Gastrocnemius medialis (tissue), 4 donors: ENCODE measurements at regions not wholly inside any gene's neighbourhood (a gene's known extent, or its start where the extent isn't known, plus 50 kb on each side); places are given as distances from the start of the nearest gene placed in this dataset.

Source experiments
- ATAC-seq, 2 donors: fragments of 150-250 bp; one replicate each; pipeline ENCODE4 v1.9.1; 2016
- DNase-seq, 2 donors: peaks; one replicate each; pipeline ENCODE4 v3.0.0-alpha.2; 2019
- H3K27ac ChIP-seq, 4 donors: fragments of 200-600 bp; sonication (generic); 1 replicate in 1 of 4; 2 replicates in 3 of 4; pipeline ENCODE4 v1.5.1; 2016 to 2018; ENCODE audit warnings: mild to moderate bottlenecking in 2 of 4, moderate library complexity in 1 of 4
- H3K27me3 ChIP-seq, 3 donors: fragments of 200-600 bp; sonication (generic) in 2 of 3; 1 replicate in 1 of 3; 2 replicates in 2 of 3; pipeline versions ENCODE4 v1.5.1 to v1.6.0; 2016 to 2019; ENCODE audit warnings: mild to moderate bottlenecking in 1 of 3, moderate library complexity in 1 of 3
- H3K36me3 ChIP-seq, 2 donors: fragments of 200-600 bp; sonication (generic) in 1 of 2; one replicate each; pipeline ENCODE4 v1.5.1; 2017 to 2018
- H3K4me1 ChIP-seq, 2 donors: fragments of 200-600 bp; sonication (generic) in 1 of 2; one replicate each; pipeline ENCODE4 v1.5.1; 2016 to 2017; ENCODE audit warnings: mild to moderate bottlenecking in 2 of 2
- H3K4me3 ChIP-seq, 4 donors: fragments of 200-600 bp; sonication (generic) in 3 of 4; 1 replicate in 1 of 4; 2 replicates in 3 of 4; pipeline ENCODE4 v1.5.1; 2016 to 2019; ENCODE audit warnings: mild to moderate bottlenecking in 2 of 4
- H3K9me3 ChIP-seq, 3 donors: fragments of 200-600 bp; sonication (generic) in 2 of 3; 1 replicate in 1 of 3; 2 replicates in 2 of 3; pipeline ENCODE4 v1.5.1; 2016 to 2019
- CTCF ChIP-seq, 5 experiments: fragments of 450-650 bp in 3 of 5; fragments of 200-600 bp in 2 of 5; sonication (generic) in 2 of 5; IDR thresholded peaks in 4 of 5; conservative IDR thresholded peaks in 1 of 5; 1 replicate in 4 of 5; 2 replicates in 1 of 5; pipeline ENCODE4 v1.5.1; 2016 to 2019; ENCODE audit warnings: antibody characterized with exemption in 5 of 5, mild to moderate bottlenecking in 3 of 5, moderate library complexity in 3 of 5
- POLR2A ChIP-seq, 2 donors: fragments of 450-650 bp; IDR thresholded peaks; one replicate each; pipeline ENCODE4 v1.6.1; 2017; ENCODE audit warnings: antibody characterized with exemption in 2 of 2, mild to moderate bottlenecking in 2 of 2, moderate library complexity in 2 of 2
- in situ Hi-C, 4 donors: fragments of 200-750 bp; cut with MboI; loops; one replicate each; pipeline versions ENCODE4 v1.15.0 to v1.8.0; 2017; ENCODE audit warnings: low sequenced_read_pairs in 4 of 4
- intact Hi-C: fragments of 100-400 bp; cut with DNase I; formaldehyde crosslinking; loops from one replicate; pipeline ENCODE4 v1.15.1; 2023; ENCODE audit warnings: low total_unique reads

GRCh38 chr15:101566748-101567488, 77.4 kb upstream of the PCSK6 start:
- Histone ChIP-seq H3K27me3 (no peaks in the 10 kb centered on the region), H3K36me3 (no peaks in the 10 kb centered on the region), H3K9me3 (no peaks in the 10 kb centered on the region), H3K4me1 (no peaks in the 10 kb centered on the region), H3K27ac (no peak overlapping the region), H3K4me3 (no peak overlapping the region)
- DNase-seq (no peak), ATAC-seq (no peak)
- in situ Hi-C loops = no loop called here
- intact Hi-C loops = loop anchor here (1.0 kb wide), 1 partner anchor 16 kb away; no protein-coding TSS in a partner anchor
- TF ChIP-seq POLR2A (IDR thresholded peaks at IDR 0.05) (no peak), CTCF (IDR thresholded peaks at IDR 0.05 in 4 of 5, conservative IDR thresholded peaks at IDR 0.05 in 1 of 5) (no peak)

DNA sequence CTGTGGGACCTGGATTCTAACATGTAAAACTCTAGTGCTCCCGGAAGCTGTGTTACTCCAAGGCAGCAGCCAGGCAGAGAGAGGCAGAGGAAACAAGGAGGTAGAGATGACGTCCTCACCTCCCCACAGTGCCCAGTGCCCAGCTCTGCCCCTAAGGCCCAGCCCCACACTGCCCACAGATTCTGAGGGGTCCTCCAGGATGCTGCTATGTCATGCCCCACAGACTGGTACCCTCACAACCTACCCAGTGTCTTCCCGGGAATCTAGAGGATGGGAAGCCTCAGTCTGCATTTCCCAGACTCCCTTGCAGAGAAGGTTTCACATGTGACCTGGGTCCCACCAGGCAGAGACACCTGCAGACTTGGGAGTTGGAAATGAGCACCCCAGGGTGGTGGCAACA, 75.9 kb upstream of the PCSK6 start:
- TF ChIP-seq POLR2A (IDR thresholded peaks at IDR 0.05) = no peak
- no peak for TF ChIP-seq CTCF (IDR thresholded peaks at IDR 0.05 in 4 of 5, conservative IDR thresholded peaks at IDR 0.05 in 1 of 5)
- Histone ChIP-seq H3K27me3 (no peaks in the 10 kb centered on the region), H3K9me3 (no peaks in the 10 kb centered on the region), H3K4me3 (no peak overlapping the region), H3K4me1 (no peaks in the 10 kb centered on the region), H3K27ac (no peak overlapping the region), H3K36me3 (no peaks in the 10 kb centered on the region)
- DNase-seq (no peak), ATAC-seq (no peak)
- in situ Hi-C loops = no loop called here
- intact Hi-C loops = no loop called here

GRCh38 chr15:101563176-101563796, 73.8 kb upstream of the PCSK6 start:
- Histone ChIP-seq H3K27me3 (no peaks in the 10 kb centered on the region), H3K9me3 (no peaks in the 10 kb centered on the region), H3K27ac (no peak overlapping the region), H3K4me1 (peaks cover under 1 to 4% of the 10 kb centered on the region in 2 donors), H3K4me3 (no peak overlapping the region), H3K36me3 (no peaks in the 10 kb centered on the region)
- intact Hi-C loops (no loop called here), in situ Hi-C loops (no loop called here)
- DNase-seq (no peak), ATAC-seq (no peak)
- no peak for TF ChIP-seq CTCF (IDR thresholded peaks at IDR 0.05 in 4 of 5, conservative IDR thresholded peaks at IDR 0.05 in 1 of 5)
- no peak for TF ChIP-seq POLR2A (IDR thresholded peaks at IDR 0.05)

DNA sequence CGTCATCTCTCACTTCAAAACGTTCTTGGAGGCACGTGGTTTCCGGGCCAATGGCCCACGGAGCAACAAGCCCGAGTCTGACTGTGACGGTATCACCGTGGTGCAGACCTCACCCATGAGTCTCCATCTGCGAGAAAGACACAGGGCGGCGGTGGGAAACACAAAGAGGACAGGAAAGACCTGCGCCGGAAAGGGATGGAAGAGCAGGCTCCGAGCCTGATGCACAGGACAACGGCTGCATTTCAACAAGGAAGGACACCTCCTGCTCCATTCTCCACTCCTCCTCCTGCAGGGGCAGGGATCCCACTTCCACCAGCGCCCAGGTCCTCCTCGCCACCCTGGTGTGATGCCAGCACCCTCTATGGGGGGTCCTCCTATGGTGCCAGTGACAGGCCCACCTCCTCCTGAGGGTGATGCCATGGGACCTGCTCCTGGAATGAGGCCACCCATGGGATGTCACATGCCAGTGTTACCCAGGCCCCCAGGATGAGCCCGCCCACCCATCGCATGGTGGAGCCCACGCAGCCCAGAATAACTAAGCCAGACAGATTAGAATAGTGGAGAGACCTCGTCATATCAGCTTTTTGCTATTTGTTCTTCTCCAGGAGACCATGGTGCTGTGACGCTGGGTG, 73.0 kb upstream of the PCSK6 start:
- H3K4me1 ChIP-seq = peaks cover 6 to 9% of the 10 kb centered on the region in 2 donors
- H3K36me3 ChIP-seq = no peaks in the 10 kb centered on the region
- H3K9me3 ChIP-seq = no peaks in the 10 kb centered on the region
- no peak for ATAC-seq
- no peak for DNase-seq
- H3K27ac ChIP-seq = no peak overlapping the region
- intact Hi-C loops = no loop called here
- no peak overlapping the region for H3K4me3 ChIP-seq
- in situ Hi-C loops = no loop called here
- no peaks in the 10 kb centered on the region for H3K27me3 ChIP-seq
- no peak for TF ChIP-seq POLR2A (IDR thresholded peaks at IDR 0.05)
- TF ChIP-seq CTCF (IDR thresholded peaks at IDR 0.05 in 4 of 5, conservative IDR thresholded peaks at IDR 0.05 in 1 of 5) = no peak
